22Rv1 (cell line): ENCODE measurements at regions not wholly inside any gene's neighbourhood (a gene's known extent, or its start where the extent isn't known, plus 50 kb on each side); places are given as distances from the start of the nearest gene placed in this dataset.

Experiments used
- H3K27ac ChIP-seq: fragments of 450-650 bp; 2 replicates; pipeline ENCODE4 v1.5.1; 2017
- CTCF ChIP-seq: fragments of 450-650 bp; IDR thresholded peaks from 2 replicates; pipeline ENCODE4 v1.5.1; 2017; ENCODE audit warnings: mild to moderate bottlenecking
- ZFX ChIP-seq: fragments of 450-650 bp; IDR thresholded peaks from 2 replicates; pipeline ENCODE4 v1.6.1; 2017; ENCODE audit warnings: antibody characterized with exemption, borderline replicate concordance

GRCh38 chr14:22384974-22385526 lies 204.0 kb downstream of the DAD1 start:
- TF ChIP-seq ZFX (no peak), CTCF (no peak)
- H3K27ac ChIP-seq = no peak overlapping the region

- H3K27ac ChIP-seq = no peak overlapping the region
- no peak for TF ChIP-seq CTCF
- no peak for TF ChIP-seq ZFX
Measured at GRCh38 chr14:22384167-22384549, 204.9 kb downstream of the DAD1 start.

GRCh38 chr14:22383515-22384166 lies 205.4 kb downstream of the DAD1 start:
- no peak for TF ChIP-seq CTCF
- TF ChIP-seq ZFX = no peak
- H3K27ac ChIP-seq = no peak overlapping the region

GRCh38 chr14:22382955-22383354 lies 206.1 kb downstream of the DAD1 start:
- no peak overlapping the region for H3K27ac ChIP-seq
- TF ChIP-seq ZFX (no peak), CTCF (no peak)

- H3K27ac ChIP-seq = no peak overlapping the region
- TF ChIP-seq ZFX (no peak), CTCF (no peak)
Measured at GRCh38 chr14:22382395-22382794, 206.6 kb downstream of the DAD1 start.

- H3K27ac ChIP-seq = no peak overlapping the region
- TF ChIP-seq ZFX = no peak
- no peak for TF ChIP-seq CTCF
Measured at GRCh38 chr14:22381766-22382165, 207.3 kb downstream of the DAD1 start.

- no peak for TF ChIP-seq ZFX
- TF ChIP-seq CTCF = no peak
- H3K27ac ChIP-seq = no peak overlapping the region
Measured at GRCh38 chr14:22381408-22381760, 207.6 kb downstream of the DAD1 start.
